GM18909 (cell line): ENCODE measurements at regions not wholly inside any gene's neighbourhood (a gene's known extent, or its start where the extent isn't known, plus 50 kb on each side); places are given as distances from the start of the nearest gene placed in this dataset.

ENCODE experiments used
- ATAC-seq: cut with Tn5 transposase; IDR thresholded peaks from one replicate; pipeline ENCODE4 v1.9.1; 2021; ENCODE audit warnings: mild to moderate bottlenecking; ENCODE audit not compliant: unreplicated experiment, poor library complexity

GRCh38 chr3:168284728-168285127 is 189.0 kb upstream of the GOLIM4 start:
- ATAC-seq: no peak

- ATAC-seq: no peak
These were observed 179.9 kb upstream of the GOLIM4 start for GRCh38 chr3:168275662-168276061.

DNA sequence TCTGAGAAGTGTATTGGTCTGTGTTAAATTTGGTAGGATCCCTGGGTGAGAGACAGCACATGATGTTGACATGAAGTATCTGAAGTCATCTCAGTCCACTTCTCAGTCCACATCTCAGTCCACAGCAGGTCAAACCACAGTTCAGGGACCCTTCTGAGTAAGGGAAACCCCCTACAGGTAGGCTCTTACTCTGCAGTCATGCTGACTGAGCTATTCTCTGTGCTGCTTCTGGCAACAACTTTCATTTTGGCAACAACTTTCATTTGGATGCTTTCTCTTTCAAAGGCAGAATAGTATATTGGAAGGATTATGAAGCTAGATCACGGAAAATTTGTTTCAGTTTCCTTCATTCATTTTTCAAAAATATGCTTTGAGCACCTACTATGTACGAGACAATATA is 178.2 kb upstream of the GOLIM4 start:
- peak; percentile 71 for ATAC-seq

DNA sequence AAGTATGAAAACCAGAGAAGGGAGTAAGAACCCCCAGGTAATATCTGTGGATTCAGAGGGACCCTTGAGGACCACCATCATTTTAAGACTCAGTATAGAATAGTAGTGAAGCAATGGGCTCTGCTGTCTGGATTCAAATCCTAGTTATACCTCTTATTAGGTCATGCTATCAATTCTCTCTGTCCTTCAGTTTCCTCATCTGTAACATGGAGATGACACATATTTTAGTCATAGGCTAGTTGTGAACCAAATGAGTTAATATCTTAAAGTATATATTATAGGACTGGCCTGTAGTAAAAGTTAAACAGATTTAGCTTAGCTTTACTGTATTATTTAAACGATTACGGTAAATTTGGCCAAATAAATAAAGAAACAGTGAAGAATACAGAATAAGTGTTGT is 177.3 kb upstream of the GOLIM4 start:
- ATAC-seq: no peak

DNA sequence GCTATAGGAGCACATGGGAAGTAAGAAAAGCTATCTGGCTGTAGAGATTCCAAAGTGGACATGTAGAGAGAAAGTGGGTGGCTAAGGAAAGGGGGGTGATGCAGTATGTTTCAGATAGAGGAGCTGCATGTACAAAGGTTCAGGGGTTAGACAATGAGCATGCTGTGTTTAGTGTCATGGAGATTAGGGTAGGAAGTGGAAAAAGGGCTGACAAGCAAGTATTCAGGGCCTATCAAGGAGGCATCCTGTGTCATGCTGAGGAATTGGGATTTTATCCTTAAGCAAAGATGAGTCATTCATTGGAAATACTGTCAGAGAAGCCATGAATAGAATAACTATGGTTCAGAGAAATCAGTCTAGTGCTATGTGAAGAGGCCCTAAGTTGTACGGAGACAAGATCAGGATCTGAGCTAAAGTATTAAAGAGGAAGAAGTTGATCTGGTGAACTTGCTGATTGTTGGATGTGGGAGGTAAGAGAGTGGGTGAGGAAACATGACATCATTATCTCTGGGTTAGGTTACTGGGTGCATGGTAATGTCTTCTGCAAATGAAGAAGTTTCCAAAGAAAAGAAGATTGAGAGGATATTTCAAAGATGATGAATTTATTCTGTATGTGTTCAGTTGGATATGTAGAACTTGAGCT is 176.7 kb upstream of the GOLIM4 start:
- ATAC-seq: no peak

GRCh38 chr3:168271932-168272331 is 176.2 kb upstream of the GOLIM4 start:
- ATAC-seq: no peak

DNA sequence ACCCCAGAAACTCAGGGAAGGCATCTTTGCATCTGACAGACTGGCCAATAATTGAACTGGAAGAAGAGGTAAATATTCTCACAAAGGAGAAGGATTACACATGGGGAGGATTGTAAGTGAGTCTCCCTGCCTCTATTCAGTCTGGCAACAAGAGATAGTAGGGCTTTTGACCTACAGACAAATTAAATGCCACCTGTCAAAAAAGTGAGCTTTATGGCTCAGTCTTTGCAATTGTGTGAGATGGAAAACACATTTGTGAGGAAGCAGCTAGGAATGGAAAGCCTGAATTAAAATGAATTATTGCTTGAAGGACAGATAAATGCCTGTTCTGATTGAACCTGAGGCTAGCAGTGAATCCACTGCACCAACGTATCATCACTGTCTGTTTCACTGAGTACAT is 173.3 kb upstream of the GOLIM4 start:
- no peak for ATAC-seq

DNA sequence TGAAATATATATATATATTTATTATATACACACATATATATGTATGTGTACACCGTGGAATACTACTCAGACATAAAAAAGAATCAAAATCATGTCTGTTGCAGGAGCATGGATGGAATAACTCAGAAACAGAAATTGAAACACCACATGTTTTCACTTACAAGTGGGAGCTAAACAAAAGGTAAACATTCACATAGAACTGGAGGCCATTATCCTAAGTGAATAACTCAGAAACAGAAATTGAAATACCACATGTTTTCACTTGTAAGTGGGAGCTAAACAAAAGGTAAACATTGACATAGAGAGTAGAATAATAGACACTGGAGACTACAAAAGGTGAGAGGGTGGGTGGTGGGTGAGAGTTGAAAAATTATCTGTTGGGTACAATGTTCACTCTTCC is 171.5 kb upstream of the GOLIM4 start:
- no peak for ATAC-seq

- ATAC-seq: no peak
These were observed 170.6 kb upstream of the GOLIM4 start for GRCh38 chr3:168266335-168266734.

- no peak for ATAC-seq
These were observed 167.2 kb upstream of the GOLIM4 start for GRCh38 chr3:168262887-168263286.

DNA sequence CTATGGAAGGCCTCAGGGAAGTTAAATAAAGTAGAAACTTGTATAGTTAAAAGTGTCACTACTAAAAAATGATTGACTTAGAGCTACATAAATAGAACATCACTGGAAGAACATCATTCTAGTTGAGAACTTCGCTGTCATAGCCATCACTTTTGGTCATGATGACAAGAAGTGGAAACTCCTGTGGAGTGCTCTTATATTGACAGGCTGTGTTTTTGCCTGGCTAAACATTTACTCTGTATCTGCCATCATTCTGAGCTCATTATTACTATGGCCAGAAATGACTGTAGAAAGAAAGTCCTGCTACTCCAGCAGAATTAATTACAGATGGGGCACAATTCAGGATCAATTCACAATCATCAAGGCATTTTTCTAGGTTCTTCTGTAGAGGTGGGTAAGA is 165.1 kb upstream of the GOLIM4 start:
- peak; percentile 72 for ATAC-seq

GRCh38 chr3:168251371-168251770 is 155.6 kb upstream of the GOLIM4 start:
- ATAC-seq: peak; percentile 37

DNA sequence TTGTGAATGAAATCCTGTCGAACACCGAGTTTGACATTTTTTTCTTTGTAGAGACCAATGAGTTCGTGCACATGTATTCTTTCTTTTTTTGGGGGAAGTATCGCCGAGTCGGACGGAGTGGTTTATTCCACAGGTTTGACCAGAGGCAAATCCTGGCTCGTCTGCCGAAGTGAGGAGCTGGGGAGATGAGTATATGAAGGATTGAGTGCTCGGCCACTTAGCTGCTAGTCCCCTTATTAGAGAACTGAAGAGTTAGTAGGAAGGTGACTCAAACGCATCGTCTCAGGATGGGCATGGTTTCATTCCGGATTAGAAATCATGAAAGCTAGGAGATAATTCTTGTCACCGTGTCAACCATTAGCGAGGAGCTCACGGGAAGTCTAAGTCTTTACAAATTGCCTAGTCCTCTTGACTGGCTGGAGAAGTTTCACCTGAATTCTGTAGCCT is 154.7 kb upstream of the GOLIM4 start:
- peak; percentile 22 for ATAC-seq

DNA sequence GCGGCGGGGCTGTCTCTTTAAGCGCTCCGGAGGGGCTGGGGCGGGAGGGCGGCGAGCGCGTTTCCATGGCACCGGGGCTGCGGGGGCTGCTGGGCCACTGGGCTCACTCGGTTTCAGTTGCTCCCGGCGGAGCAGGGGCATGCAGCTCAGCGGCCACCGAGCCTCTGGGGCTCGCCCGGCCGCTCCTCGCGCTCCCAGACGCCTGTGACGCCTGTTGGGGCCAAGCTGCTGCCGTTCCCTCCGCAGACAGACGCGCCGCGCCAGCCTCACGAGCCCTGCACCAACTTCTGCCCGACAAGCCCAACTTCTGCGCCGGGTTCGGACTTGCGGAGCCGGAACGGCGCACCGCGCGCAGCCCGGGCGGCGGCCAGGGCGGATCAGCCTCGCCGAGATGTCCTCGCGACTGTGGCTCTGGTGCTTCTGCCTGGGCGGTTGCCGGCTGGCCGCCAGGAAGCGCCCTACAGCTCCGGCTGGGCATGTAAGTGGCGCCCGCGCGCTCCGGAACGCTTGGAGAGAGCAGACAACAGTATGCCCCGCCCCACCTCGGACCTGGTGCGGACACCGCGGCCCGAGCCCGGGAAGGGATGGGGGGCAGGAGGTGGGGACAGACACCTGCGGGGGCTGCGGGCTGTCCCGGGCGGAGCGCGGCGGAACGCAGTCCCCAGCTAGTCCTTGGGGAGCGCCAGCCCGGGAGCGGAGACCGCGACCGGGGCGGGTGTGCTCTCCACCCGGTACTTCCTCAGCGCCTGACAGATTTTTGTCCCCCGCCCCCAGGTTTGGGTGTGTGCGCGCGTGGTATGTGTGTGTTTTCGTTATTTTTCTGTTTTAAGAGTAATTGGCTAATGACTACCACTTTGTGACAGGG is 154.1 kb upstream of the GOLIM4 start:
- peak; percentile 80 for ATAC-seq

DNA sequence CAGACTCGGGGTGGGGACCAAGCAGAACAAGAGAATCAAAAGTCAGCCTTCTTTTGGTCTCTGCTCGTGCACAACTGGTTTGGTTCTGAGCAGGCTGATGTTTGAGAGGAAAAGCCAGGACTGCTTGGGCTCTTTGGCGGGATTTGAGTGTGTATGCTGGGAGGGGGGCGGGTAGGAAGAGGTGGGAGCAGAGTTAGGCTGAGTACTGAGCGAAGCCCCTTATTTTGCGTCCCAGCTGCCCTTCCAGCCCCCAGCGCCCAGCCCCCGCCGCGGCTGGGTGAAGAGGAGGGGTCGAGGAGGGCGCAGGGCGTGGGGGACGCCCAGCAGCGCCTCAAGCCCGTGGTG is 153.5 kb upstream of the GOLIM4 start:
- no peak for ATAC-seq

DNA sequence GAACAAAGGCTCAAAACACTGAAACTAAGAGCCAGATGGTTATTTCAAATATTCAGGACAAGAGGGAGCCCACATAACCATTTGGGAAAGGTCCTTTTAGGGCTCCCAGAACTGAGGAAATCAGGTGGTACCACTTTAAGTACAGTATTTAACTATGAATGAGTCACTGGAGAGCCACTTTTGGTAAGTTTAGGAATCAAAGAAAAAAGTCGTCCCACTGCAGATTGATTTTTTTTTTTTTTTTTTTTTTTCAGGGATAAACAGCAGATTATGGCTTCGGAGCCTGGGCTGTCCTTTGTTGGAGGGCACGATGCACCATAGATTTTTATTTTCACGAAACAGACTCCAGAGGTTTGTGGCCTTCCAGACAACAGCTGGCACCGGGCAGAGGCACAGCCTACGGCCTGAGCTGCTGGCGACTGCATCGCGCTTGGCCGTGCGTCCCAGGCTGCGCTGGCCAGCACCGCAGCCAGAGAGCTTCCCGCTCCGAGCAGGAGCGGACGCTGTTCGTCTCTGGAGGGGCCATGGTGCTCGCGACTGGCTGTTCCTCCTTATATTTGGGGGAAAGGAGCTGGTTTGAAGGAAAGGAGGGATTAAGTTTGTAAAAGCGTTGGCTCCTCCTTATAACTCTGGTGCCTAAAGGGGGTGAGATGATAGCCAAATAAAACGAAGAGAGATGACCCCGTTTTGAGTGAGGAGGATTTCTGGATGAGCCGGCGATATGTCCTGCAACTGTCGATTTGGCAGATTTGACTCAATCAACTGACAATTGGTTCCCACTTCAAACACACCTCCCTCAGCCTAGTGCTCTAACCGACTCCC is 152.9 kb upstream of the GOLIM4 start:
- no peak for ATAC-seq

DNA sequence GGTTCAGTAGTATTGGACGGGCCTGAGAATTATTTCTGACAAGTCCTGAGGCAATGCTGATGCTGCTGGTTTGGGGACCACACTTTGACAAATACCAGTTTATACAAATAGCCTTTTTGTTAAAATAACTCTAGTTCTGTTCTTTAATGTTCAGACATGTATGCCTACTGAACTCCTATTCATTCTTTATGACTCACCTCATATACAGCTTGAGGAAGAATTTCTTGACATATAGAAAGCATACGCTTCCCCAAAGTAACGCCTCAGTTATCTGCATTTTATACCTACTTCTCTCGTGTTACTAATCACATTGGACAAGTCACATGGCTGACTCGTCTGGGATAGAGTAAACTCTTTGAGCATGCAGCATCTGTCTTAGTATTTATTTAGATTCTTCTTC is 145.4 kb upstream of the GOLIM4 start:
- ATAC-seq: no peak

DNA sequence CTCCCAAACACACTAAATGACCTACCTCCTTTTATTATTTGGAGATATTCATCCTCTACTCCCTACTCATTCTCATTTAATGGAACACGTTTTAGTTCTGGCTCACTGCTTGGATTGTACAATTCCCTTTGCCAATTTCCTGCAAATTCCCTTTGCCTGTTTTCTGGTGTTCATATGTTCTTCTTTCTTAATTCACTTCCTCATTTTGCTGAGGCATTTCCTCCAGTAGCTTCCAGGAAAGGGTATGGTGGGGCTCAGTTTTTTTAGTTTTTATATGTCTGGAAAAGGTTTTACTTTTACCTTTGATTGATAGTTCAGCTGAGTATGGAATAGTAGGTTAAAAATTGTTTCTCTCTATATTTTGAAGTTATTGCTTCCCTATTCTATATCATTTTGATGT is 143.6 kb upstream of the GOLIM4 start:
- no peak for ATAC-seq

- no peak for ATAC-seq
These were observed 137.3 kb upstream of the GOLIM4 start for GRCh38 chr3:168233001-168233400.

GRCh38 chr3:168223085-168223484 is 127.4 kb upstream of the GOLIM4 start:
- no peak for ATAC-seq

GRCh38 chr3:168220556-168220955 is 124.8 kb upstream of the GOLIM4 start:
- no peak for ATAC-seq
